ENCODE measurements at regions not wholly inside any gene's neighbourhood (a gene's known extent, or its start where the extent isn't known, plus 50 kb on each side); places are given as distances from the start of the nearest gene placed in this dataset.

DNA sequence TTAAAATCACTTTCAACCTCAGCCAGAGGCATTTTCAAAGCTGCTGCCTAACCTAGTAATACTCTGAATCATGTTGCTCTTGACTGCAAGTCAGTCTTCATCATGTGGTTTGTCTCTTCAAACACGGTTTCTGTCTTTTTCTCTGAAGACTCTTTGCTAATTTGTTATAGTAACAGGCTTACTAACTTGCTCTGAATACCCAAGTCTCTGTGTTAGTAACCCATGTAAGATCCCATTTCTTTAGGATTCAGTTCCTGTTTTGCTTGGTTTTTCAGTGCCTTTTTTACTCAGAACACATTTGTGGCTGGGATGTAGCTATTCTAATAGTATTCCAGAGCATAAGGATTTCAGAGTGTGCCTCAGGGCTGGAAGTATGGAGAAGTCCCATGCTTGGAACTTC is 1450.6 kb upstream of the IGFBP7 start:
- DNase-seq (ENCODE audit: low read depth in 2 of 2), result no peak

DNA sequence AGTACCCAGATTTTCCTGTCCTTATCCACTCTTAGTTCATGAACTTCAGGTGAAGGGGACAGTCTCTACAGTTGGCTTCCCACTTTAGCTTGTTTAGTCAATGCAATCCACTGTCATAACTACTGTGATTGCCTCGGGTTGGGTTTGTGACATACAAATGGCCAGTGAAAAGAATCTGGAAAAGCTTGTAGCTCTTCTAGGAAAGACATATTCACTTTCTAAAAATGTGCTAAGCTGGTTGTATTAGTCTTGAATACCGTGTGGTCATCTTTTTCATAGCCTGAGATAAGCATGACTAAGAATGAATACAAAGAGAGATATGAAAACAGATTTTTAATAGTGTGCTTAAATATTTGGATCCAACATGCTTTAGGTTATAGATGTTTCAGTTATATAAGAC is 1443.5 kb upstream of the IGFBP7 start:
- no peak for DNase-seq (ENCODE audit: low read depth in 2 of 2)

DNA sequence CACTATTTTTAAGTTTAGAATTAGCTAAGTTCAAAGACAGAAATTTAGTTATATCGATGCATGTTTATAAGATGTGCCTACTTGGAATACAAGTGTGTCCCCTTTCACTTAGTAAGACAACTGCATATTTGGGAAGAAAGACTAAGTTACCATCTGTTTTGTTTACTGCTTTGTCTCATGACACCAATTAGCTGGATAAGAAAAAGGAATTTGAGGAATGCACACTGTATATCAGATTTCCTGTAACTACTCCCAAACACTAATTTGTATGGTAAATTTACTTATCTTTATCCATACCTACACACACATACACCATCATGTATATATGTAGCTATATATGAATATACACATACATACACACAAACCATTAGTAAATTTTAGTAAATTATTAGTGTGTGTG is 1442.8 kb upstream of the IGFBP7 start:
- no peak for DNase-seq (ENCODE audit: low read depth in 2 of 2)

DNA sequence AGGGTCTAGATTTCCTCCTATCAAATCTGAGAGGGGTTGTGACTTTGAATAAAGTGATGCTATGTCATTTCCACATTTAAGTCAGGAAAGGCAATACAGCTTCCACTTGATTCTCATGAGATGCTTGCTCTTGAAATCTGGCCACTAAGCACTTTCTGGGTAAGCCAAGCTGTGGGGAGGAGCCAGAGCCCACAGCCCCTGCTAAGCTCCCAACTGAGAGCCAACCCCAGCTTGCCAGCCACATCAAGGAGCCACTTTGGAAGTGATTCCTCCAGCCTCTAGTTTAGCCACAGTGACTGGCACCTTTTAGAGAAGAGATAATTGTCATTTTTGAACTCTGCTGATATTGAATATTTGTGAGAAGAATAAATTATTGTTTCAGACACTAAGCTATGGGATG is 1441.5 kb upstream of the IGFBP7 start:
- DNase-seq (ENCODE audit: low read depth in 2 of 2), result no peak

DNA sequence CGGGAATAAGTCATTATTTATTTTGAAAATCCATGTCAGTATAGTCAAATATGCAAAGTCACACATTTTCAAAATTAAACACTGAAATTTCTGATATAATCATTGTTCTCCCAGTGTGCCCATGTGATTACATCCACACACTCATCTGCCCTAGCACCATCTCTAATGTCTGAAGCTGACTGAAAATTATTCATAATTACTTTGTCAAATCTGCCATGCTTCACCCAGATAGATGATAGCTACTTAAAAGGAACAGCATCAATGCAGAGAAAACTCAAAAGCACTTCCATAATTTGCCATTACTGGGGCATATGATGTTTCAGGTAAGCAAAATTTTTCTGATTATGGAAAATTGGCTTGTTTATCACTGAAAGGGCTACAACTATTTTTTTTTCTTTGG is 1433.3 kb upstream of the IGFBP7 start:
- DNase-seq (ENCODE audit: low read depth in 2 of 2), result no peak

DNA sequence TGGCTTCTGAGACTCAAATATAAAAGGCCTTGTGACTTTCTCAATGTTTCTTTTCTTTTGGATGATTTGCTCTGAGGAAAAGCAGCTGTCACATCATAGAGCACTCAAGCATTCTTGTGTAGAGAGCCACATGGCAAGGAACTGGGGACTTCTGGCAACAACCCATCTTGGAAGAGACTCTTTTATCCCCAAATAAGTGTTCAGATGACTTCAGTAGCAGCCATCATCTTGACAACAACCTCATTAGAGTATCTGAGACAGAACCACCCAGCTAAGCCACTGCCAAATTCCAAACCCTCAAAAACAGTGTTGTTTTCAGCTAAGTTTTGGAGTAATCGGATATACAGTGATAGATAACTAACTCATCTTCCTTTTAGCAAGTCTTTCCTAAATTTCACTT is 1431.7 kb upstream of the IGFBP7 start:
- DNase-seq (ENCODE audit: low read depth in 2 of 2), result no peak

DNA sequence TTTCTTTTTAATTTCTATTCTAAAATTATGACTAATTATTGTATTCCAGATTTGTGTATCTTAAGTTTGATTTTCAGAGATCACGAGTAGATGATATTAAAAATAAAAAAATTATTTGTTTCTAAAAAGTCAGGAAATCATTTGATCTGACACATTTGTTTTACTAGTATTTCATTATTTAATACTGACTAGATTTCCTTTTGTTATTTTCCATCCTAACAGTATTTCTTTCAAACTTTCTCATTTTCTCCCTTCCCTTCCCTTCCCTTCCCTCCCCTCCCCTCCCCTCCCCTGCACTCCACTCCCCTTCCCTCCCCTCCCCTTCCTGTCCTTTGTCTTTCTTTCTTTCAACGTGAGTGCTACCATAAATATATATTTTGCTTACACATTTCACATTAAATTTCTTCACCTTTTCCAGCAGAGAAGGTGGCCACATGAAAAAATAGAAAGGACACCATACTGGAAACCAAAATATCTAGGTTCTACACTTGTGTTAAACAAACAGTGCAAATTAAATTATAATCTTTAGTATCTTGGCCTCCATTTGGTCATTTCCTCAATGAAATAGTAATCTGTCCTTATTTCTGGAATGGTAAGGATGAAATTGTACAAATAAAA is 1412.7 kb upstream of the IGFBP7 start:
- no peak for DNase-seq (ENCODE audit: low read depth in 2 of 2)

DNA sequence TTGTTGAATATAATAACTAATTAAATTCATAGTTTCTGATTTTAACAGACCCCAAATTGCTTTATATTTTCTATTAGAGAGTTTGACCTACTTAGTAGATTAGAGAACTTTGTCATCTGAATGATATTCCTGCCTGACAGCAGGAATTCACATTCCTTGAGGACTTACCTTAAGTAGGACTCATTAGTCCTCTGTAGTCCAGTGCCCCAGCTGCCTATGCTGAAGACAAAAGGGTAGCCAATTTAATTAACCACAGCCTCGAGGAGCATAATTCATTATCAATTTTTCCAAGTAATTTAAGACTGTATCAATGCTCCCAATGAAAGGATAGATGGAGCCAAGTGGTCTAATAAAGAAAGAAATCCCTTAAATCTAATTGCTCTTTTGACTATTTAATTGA is 1405.0 kb upstream of the IGFBP7 start:
- DNase-seq (ENCODE audit: low read depth in 2 of 2), result no peak

DNA sequence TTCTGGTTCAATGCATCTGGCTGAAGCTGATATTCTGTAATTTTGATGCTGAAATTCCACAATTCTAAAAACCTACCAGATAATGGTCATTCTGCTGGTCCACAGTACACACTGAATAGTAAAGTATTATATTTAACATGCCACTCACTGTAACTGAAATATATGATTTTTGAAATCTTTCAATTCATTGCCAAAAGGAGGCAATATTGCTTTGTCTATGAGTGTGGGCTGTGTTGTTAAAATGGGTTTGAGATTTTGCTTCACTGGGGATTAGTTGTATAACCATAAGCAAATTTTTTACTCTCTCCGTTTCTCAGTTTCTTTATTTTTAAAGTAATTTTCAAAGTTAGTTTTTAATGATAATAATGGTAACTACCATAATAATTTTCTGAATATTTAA is 1404.1 kb upstream of the IGFBP7 start:
- no peak for DNase-seq (ENCODE audit: low read depth in 2 of 2)

DNA sequence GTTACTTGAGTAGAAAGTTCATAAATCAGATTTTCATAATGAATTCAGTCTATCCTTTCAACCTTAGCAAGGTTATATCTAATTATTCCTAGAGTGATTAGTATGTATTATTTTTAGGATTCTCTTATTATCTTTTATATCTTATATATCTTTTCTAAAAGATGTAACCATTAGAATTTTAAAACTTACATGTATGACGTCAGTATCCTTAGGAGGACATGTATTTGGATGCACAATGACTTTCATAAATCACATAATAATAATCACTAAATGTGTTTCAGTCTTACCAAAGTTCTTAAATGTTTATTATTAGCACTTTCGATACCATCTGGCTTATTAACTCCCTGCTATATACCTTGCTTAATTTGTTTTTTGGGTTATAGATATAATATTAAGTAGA is 1400.5 kb upstream of the IGFBP7 start:
- DNase-seq (ENCODE audit: low read depth in 2 of 2), result no peak

DNA sequence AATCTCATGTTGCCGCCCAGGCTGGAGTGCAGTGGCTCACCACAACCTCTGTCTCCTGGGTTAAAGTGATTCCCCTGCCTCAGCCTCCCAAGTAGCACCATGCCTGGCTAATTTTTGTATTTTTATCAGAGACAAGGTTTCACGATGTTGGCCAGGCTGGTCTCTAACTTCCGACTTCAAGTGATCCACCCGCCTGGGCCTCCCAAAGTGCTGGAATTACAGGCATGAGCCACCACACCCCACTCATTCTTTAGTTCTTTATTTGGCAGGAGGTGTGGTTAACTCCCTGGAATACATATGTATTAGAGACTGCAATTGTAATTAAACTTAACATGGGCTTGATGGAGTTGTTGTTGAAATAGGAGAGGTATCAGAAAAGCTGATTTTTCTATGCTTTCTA is 1396.9 kb upstream of the IGFBP7 start:
- DNase-seq (ENCODE audit: low read depth in 2 of 2), result no peak

DNA sequence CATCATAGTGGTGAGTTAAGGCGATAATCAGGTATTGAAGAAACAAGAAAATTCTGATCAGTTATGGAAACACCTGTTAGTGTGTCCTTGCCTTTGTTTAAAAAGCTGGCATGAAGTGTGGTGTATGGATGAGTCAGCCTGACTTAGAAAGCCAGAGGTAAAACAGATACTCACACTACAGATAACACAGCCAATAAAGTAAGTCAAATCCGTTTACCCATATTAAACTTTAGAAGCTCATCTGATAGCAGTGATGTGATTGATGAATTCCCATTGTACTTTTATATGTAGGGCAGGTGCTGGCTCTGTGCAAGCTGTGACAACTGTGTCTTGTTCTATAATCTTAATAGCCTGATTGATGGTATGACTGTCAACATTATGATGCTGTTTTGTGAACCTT is 1392.7 kb upstream of the IGFBP7 start:
- no peak for DNase-seq (ENCODE audit: low read depth in 2 of 2)

DNA sequence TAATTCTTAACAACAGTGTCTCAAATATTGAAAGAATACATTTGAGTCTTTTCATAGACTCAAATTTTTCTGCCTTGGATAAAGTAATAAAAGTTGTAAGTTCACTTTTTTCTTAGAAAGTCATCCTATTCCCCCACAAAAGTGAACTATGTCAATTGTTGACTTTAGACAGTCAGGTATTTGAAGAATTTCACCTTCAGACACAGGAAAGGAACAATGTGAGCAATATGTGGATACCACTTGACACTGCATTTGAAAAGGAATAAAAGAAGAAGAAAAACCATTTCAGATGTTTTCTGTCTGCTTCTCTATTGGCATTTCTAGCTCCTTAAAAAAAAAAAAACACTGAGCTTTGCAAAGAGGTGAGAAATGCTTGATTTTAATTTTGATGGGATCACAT is 1389.0 kb upstream of the IGFBP7 start:
- no peak for DNase-seq (ENCODE audit: low read depth in 2 of 2)

DNA sequence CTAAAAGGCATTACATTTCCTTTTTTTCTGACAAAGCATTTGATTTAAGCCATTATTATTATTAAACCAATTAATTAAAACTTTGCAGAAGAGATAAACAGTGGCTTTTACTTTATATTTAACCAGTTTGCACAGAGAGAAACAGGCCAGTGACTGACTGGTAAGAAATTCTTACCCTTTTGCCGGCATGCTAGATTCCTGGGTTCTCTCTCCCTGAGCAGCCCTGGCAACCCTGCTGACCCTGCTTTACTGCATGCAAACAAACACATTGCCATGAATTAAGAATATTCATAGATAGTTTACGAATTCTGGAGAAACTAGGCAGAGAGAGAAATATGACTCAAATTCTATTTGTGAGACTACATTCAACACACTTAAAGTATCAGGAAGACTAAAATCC is 1381.4 kb upstream of the IGFBP7 start:
- no peak for DNase-seq (ENCODE audit: low read depth in 2 of 2)

DNA sequence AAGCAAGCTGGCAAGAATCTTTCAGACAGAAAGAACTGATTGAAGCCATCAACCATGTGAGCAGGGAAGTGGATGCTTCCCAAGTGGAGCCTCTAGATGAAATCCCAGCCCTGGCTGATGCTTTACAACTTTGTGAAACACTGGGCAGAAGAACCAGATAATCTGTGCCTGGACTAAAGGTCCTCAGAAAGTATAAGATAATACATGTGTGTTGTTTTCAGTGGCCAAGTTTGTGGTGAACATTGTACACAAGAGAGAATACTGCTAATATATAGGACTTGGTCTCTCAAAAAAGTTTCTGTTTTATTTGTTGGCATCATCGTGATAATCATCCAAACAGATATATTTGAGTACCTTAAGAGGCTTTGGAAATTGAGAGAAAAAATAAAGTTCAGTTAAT is 1367.8 kb upstream of the IGFBP7 start:
- no peak for DNase-seq (ENCODE audit: low read depth in 2 of 2)

DNA sequence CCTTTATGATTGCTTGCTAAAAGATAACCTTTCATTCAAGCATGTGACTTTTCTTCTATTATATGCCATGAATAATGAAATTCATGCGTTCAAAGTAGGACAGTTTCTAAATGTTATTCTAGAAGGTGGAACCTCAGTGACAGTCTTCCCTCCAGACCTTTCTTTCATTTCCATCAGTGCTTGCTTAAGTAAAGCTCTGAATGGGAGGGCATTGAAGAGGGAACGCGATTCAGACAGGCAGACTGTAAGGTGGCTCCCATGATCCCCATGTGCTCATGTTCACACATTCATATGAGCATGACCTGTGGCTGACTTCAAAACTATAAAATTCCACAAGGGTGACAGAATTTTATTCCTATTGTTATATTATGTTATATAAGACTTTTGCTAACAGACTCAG is 1367.3 kb upstream of the IGFBP7 start:
- DNase-seq (ENCODE audit: low read depth in 2 of 2), result no peak

DNA sequence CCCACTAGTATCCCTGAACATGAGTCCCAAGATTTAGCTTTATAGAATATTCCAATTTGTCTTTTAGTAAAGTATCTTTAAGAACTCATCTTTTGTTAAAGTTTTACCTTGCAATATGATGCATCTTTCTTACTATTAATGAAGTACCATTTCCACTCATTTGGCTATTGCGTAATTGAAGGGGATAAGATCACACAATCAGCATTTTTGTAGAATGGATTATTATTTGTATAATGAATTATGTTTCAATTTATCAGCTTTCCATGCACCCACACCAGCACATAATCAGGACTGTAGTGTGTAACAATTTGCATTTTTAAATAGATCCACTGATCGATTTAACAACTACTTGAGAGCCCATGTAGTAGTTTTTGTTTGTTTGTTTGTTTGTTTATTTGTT is 1364.9 kb upstream of the IGFBP7 start:
- DNase-seq (ENCODE audit: low read depth in 2 of 2), result no peak

DNA sequence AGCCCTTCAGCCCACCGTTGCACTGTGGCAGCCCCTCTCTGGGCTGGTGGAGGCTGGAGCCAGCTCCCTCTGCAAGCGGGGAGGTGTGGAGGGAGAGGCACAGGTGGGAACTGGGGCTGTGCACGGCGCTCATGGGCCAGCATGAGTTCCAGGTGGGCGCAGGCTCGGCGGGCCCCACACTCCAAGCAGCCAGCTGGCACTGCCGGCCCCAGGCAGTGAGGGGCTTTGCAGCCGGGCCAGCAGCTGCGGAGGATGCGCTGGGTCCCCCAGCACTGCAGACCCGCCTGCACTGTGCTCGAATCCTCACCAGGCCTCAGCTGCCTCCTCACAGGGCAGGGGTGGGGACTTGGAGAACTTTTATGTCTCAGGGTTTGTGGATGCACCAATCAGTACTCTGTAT is 1354.8 kb upstream of the IGFBP7 start:
- no peak for DNase-seq (ENCODE audit: low read depth in 2 of 2)

DNA sequence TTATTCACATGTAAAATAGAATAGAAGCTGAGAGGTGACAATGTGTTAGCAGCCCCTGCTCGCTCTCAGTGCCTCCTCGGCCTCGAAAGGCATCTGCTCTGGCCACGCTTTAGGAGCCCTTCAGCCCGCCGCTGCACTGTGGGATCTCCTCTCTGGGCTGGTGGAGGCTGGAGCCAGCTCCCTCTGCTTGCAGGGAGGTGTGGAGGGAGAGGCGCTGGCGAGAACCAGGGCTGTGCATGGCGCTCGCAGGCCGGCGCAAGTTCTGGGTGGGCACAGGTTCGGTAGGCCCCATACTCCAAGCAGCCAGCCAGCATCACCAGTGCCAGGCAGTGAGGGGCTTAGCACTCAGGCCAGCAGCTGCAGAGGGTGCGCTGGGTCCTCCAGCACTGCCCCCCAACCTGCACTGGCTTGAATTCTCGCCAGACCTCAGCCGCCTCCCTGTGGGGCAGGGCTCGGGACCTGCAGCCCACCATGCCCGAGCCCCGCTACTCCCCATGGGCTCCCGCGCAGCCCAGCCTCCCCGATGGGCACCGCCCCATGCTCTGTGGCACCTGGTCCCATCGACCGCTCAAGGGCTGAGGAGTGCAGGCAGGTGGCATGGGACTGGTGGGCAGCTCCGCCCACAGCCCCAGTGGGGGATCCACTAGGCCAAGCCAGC is 1346.7 kb upstream of the IGFBP7 start:
- no peak for DNase-seq (ENCODE audit: low read depth in 2 of 2)

DNA sequence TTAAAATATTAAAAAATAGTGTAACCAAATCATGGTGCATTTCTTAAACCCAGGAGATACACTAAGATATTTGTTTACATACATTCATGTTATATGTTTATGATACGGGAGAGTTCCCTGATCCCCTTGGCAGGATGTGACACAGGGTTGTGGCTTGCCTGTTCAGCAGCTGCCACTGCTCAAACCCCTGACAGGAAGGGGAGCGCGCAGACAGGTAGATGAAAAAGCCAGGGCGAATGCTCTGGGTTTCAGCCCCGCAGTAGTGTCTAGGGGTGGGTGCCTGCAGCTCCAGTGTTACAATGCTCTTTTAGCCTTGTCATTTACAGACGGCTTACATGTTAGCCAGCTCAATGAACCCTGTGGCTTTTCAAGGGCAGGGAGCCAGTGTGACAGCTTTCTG is 1343.8 kb upstream of the IGFBP7 start:
- no peak for DNase-seq (ENCODE audit: low read depth in 2 of 2)

DNA sequence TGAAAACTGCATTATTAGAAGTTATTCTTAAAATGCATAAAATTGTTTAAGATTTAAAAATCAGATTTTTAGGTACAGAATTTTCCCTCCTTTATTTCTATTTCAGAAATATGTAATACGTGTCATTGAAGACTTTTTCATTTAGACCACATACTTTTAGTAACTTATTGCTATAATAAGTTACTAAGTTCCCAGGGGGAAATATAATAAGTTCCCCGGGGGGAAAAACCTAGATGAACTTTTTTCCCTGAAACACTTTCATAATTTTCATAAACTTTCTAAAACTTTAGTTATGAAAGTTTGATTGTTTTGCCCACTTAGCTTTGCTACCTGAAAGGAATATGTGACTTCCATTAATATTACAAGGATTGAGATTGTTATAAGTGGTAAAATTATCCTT is 1341.5 kb upstream of the IGFBP7 start:
- DNase-seq (ENCODE audit: low read depth in 2 of 2), result no peak

DNA sequence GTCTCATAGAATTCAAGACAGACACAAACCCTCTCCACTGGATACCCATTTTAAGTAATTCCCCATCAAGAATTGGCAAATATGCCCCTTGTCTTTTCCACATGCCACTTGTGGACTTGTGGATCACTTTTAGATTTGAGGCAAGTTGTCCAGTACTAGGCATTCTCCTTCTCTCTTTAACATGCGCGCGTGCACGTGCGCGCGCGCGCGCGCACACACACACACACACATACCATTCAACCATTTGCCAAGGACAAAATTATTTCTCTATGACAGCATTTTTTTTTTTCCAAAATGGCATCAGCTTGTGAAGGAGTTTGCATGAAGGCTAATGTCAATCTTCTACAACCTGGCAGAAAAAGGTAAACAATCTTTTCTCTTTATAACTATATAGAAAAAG is 1325.7 kb upstream of the IGFBP7 start:
- DNase-seq (ENCODE audit: low read depth in 2 of 2), result no peak

DNA sequence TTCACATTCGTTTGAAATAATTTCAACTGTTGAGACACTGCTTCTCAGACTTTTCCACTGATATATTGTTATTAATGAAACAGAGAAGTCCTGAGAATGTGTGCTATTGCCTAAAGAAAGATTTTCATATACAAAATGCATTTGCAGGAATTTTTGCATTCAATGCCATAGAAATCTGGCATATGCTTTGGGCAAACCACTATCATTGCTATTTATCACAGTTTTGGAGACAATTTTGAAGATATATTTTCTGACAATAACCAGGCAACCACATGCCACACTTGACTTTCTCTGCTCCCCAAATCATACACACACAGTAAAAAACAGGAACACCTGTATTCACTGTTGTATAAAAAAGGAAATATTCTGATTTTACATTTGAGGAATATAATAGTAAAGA is 1303.7 kb upstream of the IGFBP7 start:
- no peak for DNase-seq (ENCODE audit: low read depth in 2 of 2)

DNA sequence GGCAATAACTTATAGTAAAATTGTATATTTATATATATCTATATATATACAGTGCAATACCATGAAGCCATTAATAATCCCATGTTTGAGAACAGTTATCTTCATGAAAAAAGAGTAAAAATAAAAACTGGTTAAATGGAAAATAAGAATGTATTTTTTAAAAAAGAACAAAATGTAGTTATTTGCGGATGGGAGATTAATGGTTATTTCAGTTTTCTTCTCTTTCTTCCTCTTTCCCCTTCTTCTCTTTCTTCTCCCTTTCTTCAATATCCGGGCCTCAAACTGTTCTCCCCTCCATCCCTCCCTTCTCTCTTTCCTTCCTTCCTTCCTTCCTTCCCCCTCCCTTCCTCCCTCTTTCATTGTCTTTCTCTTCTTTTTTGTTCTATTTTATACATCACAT is 1301.7 kb upstream of the IGFBP7 start:
- no peak for DNase-seq (ENCODE audit: low read depth in 2 of 2)

Data from dermis microvascular lymphatic vessel endothelial cell (primary cell).